Frontal cortex (tissue), 3 donors: ENCODE measurements at regions not wholly inside any gene's neighbourhood (a gene's known extent, or its start where the extent isn't known, plus 50 kb on each side); places are given as distances from the start of the nearest gene placed in this dataset.

Experiments used
- DNase-seq, 2 donors: peaks; one replicate each; pipeline ENCODE4 v3.0.0; 2012; ENCODE audit warnings: low spot score in 2 of 2
- FAIRE-seq: peaks from 2 replicates; lab custom pipeline; 2012; peaks lifted over from hg19 to GRCh38; lab: Jason Lieb, UNC
- donor health status: control.
- donor health status: control.
- donor health status: control.

GRCh38 chr13:60944863-60945262 lies 470.8 kb downstream of the PCDH20 start:
- DNase-seq (no peak), FAIRE-seq (no peak)

DNA sequence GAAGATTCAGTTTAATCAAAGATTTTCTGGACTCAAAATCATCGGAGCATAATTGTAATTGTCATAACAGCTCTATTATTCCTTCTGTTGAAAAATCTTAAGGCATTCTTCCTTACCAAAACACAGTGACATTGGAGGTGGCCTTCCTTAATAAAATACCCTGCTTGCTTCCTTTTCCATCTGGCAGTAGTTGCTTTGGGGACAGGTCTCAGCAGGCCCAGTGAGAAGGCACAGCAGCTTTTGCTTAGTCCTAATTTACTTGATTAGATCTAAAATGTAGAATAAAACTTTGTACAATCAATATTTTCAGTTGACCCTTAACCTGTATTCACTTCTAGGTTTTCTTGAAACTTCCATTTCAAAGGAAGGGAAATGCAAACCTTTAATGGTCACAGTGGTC lies 471.6 kb downstream of the PCDH20 start:
- FAIRE-seq (no peak), DNase-seq (no peak)

- FAIRE-seq (no peak), DNase-seq (no peak)
Observed at GRCh38 chr13:60936281-60936680, 479.4 kb downstream of the PCDH20 start.

GRCh38 chr13:60933638-60934037 lies 482.0 kb downstream of the PCDH20 start:
- no peak for DNase-seq
- FAIRE-seq: no peak

DNA sequence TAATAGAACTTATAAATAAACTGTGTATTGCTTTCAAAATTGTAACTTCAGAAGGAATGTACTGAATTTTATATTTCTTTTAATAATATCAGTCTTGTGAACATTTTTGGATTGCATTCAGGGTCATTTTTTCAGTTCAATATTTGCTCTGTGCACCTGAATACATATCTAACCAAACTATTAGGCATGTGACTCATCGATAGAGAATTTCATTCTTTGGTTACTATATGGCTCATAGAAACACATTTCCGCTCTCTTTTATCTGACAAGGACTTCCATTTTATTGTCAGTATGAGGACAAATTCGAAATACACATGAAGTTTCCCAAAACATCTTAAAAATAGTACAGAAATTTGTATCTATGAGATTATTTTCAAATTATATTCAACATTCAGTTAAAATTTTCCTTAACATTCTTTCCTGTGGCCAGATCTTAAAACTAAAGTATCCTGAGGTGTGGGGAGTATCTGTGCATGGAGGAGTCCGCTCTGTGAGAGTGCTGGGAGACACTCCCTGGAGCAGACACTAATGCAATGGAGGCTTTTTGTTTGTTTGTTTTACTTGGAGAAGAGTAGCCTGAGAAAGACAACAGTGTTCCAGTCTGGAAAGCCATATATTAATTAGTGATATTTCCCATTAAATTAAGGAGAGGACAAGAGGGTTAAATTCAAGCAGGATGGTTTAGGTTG lies 483.6 kb downstream of the PCDH20 start:
- FAIRE-seq (no peak), DNase-seq (no peak)

- FAIRE-seq (no peak), DNase-seq (no peak)
Observed at GRCh38 chr13:60925686-60926085, 490.0 kb downstream of the PCDH20 start.

GRCh38 chr13:60924856-60925255 lies 490.8 kb downstream of the PCDH20 start:
- no peak for FAIRE-seq
- no peak for DNase-seq

DNA sequence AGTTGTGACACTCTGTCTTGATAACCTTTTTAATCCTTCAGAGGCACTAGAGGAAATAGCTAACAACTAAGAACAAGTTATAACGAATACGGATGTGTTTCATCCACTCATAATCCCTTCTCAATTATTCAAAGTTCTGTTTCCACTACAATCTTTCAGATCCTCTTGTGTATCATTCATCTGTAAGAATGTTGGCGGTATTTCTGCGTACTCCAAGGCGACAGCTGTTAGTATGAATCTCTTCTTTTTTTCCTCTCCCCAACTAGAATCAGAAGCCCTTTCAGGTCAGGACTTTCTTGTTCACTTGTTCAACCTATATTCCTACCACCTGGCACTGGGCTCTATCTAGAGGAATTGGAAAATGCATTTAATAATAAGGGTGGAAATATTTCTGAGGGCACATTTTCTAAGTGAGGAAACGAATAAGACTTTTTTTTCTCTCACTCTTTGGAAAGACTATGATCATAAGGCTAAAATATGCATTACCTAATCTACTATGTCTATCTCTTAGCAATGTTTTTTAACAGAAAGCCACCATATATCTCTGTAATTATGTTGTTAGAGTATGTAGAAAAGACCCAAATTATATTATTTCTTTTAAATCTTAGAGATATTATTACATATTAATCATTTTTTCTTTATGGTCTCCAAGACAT lies 492.9 kb downstream of the PCDH20 start:
- FAIRE-seq (no peak), DNase-seq (no peak)

GRCh38 chr13:60893801-60894200 lies 496.8 kb downstream of the TDRD3 start:
- no peak for FAIRE-seq
- DNase-seq: no peak

GRCh38 chr13:60887711-60888110 lies 490.7 kb downstream of the TDRD3 start:
- DNase-seq: no peak
- no peak for FAIRE-seq

GRCh38 chr13:60881507-60881906 lies 484.5 kb downstream of the TDRD3 start:
- no peak for DNase-seq
- FAIRE-seq: no peak

DNA sequence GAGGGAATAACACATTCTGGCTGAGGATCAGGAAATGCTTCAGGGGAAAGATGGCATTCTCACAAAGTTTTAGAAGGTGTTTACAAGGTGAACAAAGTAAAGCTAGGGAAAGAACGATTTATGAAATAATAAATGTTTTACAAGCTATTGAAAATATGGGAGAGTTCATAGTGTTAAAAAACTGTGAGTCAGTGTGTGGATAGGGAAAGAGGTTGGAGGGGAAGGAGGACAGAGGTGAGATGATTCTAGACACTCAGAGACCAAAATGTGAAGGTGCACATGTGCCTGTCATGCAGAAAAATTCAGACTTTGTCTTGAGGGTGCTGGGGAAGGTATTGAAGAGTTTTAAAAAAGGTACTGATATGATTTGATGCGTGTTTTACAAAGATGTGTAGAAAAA lies 476.1 kb downstream of the TDRD3 start:
- DNase-seq (no peak), FAIRE-seq (no peak)

DNA sequence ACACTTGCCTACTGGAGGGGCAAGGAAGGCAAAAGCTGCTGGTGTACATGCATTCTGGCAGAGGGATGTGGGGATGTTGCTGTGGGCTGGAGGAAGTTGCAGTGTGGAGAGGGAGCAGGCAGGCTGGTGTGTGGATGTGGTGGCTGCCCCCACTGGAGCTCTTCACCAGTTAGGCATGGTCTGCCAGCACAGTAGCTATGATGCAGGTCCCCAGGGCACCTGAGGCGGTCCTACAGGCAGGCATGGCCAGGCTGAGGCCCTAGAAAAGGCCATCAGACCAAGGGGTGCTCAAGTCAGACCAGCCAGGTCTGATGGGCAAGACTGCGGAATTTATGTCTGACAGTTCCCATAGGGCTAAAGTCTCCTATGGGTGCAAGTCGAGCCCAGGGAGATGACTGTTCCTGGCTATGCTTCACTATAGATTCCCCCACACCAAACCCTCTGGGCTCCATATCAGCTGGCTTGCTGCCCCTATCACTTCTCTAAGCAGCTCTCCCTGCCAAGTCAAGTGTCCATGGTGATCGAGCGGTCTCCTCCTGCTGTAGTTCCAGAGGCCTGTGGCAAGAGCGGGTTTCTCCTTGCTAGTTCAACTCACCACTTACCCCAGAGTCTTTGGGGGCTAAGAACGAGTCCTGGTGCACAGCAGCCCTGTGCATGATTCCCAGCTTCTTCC lies 473.1 kb downstream of the TDRD3 start:
- DNase-seq: no peak
- no peak for FAIRE-seq

DNA sequence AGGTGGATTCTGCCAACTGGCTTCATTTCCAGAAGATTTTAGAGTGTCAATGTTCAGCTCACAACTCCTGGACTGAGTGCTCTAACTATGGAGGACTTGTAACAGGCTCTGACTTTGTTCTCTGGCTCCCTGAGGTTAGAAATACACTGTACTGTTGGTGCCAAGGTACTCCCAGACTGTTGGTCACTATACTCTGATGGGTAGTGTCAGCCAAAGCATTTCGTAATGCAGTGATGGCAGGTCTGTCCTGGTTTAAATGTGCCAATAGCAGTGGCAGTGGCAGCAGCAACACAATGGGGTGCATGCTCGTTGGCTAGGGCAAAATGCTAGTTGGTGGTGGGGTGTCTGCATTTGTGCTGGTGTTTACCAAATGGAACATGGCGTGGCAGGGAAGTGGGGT lies 472.2 kb downstream of the TDRD3 start:
- FAIRE-seq: no peak

DNA sequence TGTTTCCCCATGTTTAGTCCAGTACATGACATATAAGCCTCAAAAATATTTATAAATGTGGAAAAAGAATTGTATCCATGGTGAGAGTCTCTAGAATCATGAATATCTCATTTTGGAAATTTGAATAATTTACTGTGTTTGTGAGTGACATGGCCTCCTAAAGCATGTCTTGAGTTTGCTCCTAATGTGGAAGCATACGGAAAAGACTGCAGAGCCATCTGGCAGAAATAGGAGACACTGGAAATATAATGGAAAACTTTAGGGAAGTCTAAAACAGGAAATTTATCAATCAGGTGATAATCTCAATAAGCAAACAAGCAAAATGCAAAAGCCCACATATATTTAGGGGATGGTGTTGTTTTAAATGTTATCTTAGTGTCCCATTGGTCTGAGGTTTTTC lies 465.0 kb downstream of the TDRD3 start:
- DNase-seq (no peak), FAIRE-seq (no peak)

More for the DNA sequence above, 472.2 kb downstream of the TDRD3 start:
- DNase-seq: no peak

DNA sequence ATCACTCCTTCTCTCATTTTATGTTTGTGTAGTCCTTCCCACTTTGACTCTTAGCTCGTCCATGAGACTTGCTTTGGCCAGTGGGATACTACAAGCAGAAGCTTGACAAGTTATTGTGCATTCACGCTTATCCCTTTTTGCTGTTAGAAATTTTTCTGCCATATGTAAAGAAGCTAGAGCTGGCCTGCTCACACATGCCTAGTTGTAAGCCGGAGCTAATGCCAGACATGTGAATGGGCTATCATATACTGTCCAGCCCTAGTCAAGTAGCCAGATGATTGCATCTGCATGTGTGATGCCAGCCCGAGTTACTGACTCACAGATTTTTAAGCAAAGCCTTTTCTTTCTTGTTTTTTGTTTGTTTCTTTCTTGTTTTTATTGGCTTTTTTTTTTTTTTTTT lies 460.7 kb downstream of the TDRD3 start:
- no peak for FAIRE-seq
- no peak for DNase-seq

GRCh38 chr13:60852886-60853285 lies 455.9 kb downstream of the TDRD3 start:
- DNase-seq (no peak), FAIRE-seq (no peak)

DNA sequence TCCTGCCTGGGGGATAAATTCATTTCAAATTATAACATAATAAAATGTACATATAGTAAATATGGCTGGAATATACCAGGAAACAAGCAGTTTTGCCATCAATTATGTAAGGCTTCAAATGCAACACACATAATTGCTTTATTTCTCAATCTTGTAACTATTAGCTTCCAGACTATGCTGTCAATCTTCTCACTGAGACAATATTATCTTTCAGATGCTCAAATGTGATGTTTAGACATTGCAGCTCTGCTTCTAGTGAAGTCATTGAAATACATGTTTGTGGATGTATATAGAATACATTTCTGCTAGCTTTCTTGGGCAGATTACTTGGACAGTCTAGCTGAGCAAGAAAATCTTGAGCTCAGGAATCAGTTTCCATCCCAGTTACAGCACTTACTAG lies 454.4 kb downstream of the TDRD3 start:
- DNase-seq (no peak), FAIRE-seq (no peak)

GRCh38 chr13:60850526-60850925 lies 453.5 kb downstream of the TDRD3 start:
- no peak for FAIRE-seq

DNA sequence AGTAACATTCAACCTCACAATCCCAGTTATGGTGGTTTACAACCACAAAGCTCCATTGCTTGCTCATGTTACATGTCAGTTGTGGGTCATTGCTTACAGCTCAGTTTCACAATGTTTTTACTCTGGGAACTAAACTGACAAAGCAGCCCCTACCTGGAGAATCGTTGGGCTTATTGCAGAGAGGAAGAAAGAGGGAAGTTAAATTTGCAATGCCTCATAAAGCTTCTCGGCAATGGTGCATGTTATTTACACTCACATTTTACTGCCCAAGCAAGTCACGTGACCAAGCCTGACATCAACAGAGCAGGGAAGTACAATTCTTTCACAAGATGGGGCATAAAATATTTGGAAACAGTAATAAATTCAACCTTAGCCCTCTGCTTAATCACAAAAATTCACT lies 441.6 kb downstream of the TDRD3 start:
- DNase-seq: no peak
- FAIRE-seq: no peak

More at GRCh38 chr13:60850526-60850925, 453.5 kb downstream of the TDRD3 start:
- DNase-seq: no peak

GRCh38 chr13:60837806-60838205 lies 440.8 kb downstream of the TDRD3 start:
- FAIRE-seq (no peak), DNase-seq (no peak)
